ENCODE measurements at regions not wholly inside any gene's neighbourhood (a gene's known extent, or its start where the extent isn't known, plus 50 kb on each side); places are given as distances from the start of the nearest gene placed in this dataset.

DNA sequence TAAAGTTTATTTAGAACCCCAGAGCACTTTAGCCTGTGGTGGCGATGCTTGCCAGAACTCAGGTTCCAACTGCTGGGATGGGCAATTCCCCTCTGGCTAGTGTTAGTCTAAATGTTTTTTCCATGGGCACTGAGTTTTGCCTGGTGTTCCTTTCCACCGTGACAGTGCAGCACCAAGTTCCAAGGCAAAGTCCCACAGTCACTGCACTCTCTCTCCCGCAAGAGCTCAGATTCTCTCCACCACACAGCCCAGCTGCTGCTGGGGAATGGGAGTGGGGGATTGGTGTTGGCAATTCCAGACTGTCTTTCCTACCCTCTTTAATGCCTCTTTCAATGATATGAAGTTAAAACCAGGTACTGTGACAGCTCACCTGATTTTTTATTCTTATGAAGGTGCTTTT lies 247.6 kb downstream of the ALDH8A1 start:
- Histone ChIP-seq H3K36me3 (no peaks in the 10 kb centered on the region), H3K27me3 (no peaks in the 10 kb centered on the region), H3K27ac (no peak overlapping the region), H3K9me3 (ENCODE audit: low read depth) (no peaks in the 10 kb centered on the region), H3F3A (ENCODE audit: low read depth) (no peaks in the 10 kb centered on the region), H2AFZ (replicated peaks) (no peak overlapping the region), H4K20me1 (ENCODE audit: low read depth) (no peaks in the 10 kb centered on the region), H3K4me2 (no peak overlapping the region), H3K79me2 (ENCODE audit: low read depth) (no peaks in the 10 kb centered on the region), H3K4me1 (peaks cover 3% of the 10 kb centered on the region), H3K9ac (no peak overlapping the region), H3K4me3 (no peak overlapping the region)
- Mint-ChIP-seq H3K9me3 (no peaks in the 10 kb centered on the region), H3K4me1 (peaks cover 9% of the 10 kb centered on the region), H3K36me3 (no peaks in the 10 kb centered on the region), H3K27me3 (ENCODE audit: insufficient read depth, low read depth) (no peaks in the 10 kb centered on the region), H3K4me3 (no peak overlapping the region), H3K27ac (no peak overlapping the region)
- TF ChIP-seq EZH2phosphoT487 (IDR thresholded peaks at IDR 0.05), result no peak
- TF ChIP-seq, protein P1, sequence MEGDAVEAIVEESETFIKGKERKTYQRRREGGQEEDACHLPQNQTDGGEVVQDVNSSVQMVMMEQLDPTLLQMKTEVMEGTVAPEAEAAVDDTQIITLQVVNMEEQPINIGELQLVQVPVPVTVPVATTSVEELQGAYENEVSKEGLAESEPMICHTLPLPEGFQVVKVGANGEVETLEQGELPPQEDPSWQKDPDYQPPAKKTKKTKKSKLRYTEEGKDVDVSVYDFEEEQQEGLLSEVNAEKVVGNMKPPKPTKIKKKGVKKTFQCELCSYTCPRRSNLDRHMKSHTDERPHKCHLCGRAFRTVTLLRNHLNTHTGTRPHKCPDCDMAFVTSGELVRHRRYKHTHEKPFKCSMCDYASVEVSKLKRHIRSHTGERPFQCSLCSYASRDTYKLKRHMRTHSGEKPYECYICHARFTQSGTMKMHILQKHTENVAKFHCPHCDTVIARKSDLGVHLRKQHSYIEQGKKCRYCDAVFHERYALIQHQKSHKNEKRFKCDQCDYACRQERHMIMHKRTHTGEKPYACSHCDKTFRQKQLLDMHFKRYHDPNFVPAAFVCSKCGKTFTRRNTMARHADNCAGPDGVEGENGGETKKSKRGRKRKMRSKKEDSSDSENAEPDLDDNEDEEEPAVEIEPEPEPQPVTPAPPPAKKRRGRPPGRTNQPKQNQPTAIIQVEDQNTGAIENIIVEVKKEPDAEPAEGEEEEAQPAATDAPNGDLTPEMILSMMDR (IDR thresholded peaks at IDR 0.05), result no peak
- DNase-seq (ENCODE audit: low spot score), result no peak

DNA sequence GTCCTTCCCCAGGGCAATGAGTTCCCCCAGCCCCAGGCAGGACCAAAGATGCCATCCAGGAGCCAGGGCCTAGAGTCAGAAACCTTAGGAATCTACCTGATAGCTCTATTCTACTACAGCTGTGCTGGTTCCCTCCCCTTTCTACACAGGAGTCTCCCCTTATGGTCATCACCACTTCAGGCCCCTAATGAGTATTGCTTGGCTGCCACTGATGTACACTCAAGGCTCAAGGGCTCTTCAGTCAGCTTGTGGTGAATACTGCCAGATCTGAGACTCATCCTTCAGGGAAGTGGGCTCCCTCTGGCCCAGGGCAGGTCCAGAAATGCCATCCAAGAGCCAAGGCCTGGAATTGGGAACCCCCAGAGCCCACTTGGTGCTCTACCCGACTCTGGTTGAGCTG lies 248.6 kb downstream of the ALDH8A1 start:
- peaks cover 4% of the 10 kb centered on the region for H3K4me1 Mint-ChIP-seq

DNA sequence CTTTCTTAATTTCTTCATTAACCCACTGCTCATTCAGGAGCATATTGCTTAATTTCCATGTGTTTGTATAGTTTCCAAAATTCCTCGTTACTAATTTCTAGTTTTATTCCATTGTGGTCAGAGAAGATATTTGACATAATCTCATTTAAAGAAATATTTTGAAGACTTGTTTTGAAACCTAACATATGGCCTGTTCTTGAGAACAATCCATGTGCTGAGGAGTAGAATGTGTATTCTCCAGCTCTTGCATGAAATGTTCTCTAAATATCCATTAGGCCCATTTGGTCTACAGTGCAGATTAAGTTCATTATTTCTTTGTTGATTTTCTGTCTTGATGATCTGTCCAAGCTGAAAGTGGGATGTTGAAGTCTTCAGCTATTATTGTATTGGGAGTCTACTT lies 251.7 kb downstream of the ALDH8A1 start:
- no peaks in the 10 kb centered on the region for H3K9me3 ChIP-seq (ENCODE audit: low read depth)

More for the DNA sequence above, 248.6 kb downstream of the ALDH8A1 start:
- Histone ChIP-seq H3K9ac (no peak overlapping the region), H3K27me3 (no peaks in the 10 kb centered on the region), H3K9me3 (ENCODE audit: low read depth) (no peaks in the 10 kb centered on the region), H3K4me3 (no peak overlapping the region), H3K4me1 (peaks cover 1% of the 10 kb centered on the region), H3K36me3 (no peaks in the 10 kb centered on the region), H3K79me2 (ENCODE audit: low read depth) (no peaks in the 10 kb centered on the region), H3F3A (ENCODE audit: low read depth) (no peaks in the 10 kb centered on the region), H3K27ac (no peak overlapping the region), H2AFZ (replicated peaks) (no peak overlapping the region), H4K20me1 (ENCODE audit: low read depth) (no peaks in the 10 kb centered on the region), H3K4me2 (no peak overlapping the region)
- Mint-ChIP-seq H3K9me3 (no peaks in the 10 kb centered on the region), H3K27me3 (ENCODE audit: insufficient read depth, low read depth) (no peaks in the 10 kb centered on the region), H3K36me3 (no peaks in the 10 kb centered on the region), H3K4me3 (no peak overlapping the region), H3K27ac (no peak overlapping the region)
- no peak for DNase-seq (ENCODE audit: low spot score)
- TF ChIP-seq, protein P1 (IDR thresholded peaks at IDR 0.05), result no peak
- no peak for TF ChIP-seq EZH2 (IDR thresholded peaks at IDR 0.05)
- no peak for TF ChIP-seq EZH2phosphoT487 (IDR thresholded peaks at IDR 0.05)

More for the DNA sequence above, 251.7 kb downstream of the ALDH8A1 start:
- Histone ChIP-seq H3K27me3 (no peaks in the 10 kb centered on the region), H3K9ac (no peak overlapping the region), H3K4me3 (no peak overlapping the region), H3K27ac (no peak overlapping the region), H2AFZ (replicated peaks) (no peak overlapping the region), H3K79me2 (ENCODE audit: low read depth) (no peaks in the 10 kb centered on the region), H3K36me3 (no peaks in the 10 kb centered on the region), H3K4me2 (no peak overlapping the region), H3F3A (ENCODE audit: low read depth) (no peaks in the 10 kb centered on the region), H4K20me1 (ENCODE audit: low read depth) (no peaks in the 10 kb centered on the region), H3K4me1 (no peaks in the 10 kb centered on the region)
- DNase-seq (ENCODE audit: low spot score), result no peak
- TF ChIP-seq, protein P1 (IDR thresholded peaks at IDR 0.05), result no peak
- no peak for TF ChIP-seq EZH2phosphoT487 (IDR thresholded peaks at IDR 0.05)
- TF ChIP-seq EZH2 (IDR thresholded peaks at IDR 0.05), result no peak
- no peak overlapping the region for H3K4me3 Mint-ChIP-seq
- H3K27ac Mint-ChIP-seq, result no peak overlapping the region
- no peaks in the 10 kb centered on the region for H3K9me3 Mint-ChIP-seq
- no peaks in the 10 kb centered on the region for H3K4me1 Mint-ChIP-seq
- H3K36me3 Mint-ChIP-seq, result no peaks in the 10 kb centered on the region
- no peaks in the 10 kb centered on the region for H3K27me3 Mint-ChIP-seq (ENCODE audit: insufficient read depth, low read depth)

Data from neural progenitor cell (in vitro differentiated cells).